ENCODE measurements at regions not wholly inside any gene's neighbourhood (a gene's known extent, or its start where the extent isn't known, plus 50 kb on each side); places are given as distances from the start of the nearest gene placed in this dataset.

DNA sequence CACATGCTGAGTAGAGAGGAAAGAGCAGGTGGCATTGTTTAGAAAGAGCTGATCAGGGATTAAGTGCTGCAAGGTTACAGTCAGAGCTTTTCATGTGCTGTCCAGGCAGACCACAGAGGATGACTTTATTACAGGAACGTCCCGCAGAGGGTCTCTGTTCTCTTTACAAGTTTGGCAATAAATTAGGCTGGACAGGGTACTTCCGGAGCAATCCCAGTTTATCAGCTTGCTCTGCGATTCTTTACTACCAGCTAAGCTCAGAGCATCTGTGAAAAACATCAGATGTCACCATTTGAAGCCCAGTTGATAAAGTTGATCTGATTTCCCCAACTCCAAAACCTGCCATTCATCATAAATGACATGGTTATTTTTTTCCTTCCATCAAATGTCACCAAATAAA, 633.1 kb downstream of the NLGN4X start:
- H3K4me1 ChIP-seq (ENCODE audit: control insufficient read depth in 4 of 4, insufficient read depth in 4 of 4, low read length in 3 of 4): no peaks in the 10 kb centered on the region
- 47% methylated on average over 4 of the region's 4 CpGs for WGBS
- DNase-seq (ENCODE audit: low spot score): no peak
- H3K27ac ChIP-seq (ENCODE audit: low read depth in 1 of 2, low read length in 2 of 2): no peak overlapping the region
- no peaks in the 10 kb centered on the region for H3K9me3 ChIP-seq (ENCODE audit: control insufficient read depth in 4 of 4, low read length in 3 of 4)
- H3K27me3 ChIP-seq (ENCODE audit: control insufficient read depth in 4 of 4, insufficient read depth in 4 of 4, low read length in 3 of 4): no peaks in the 10 kb centered on the region
- TF ChIP-seq HNF4G (IDR thresholded peaks at IDR 0.05) (no peak), RXRA (IDR thresholded peaks at IDR 0.05) (no peak), EGR1 (IDR thresholded peaks at IDR 0.05; ENCODE audit: low read depth in 2 of 2) (no peak), FOXA1 (IDR thresholded peaks at IDR 0.05) (no peak), NR2F2 (IDR thresholded peaks at IDR 0.05) (no peak), RAD21 (IDR thresholded peaks at IDR 0.05) (no peak), HNF4A (conservative IDR thresholded peaks at IDR 0.05) (no peak), JUND (IDR thresholded peaks at IDR 0.05) (no peak), CTCF (IDR thresholded peaks at IDR 0.05; ENCODE audit: low read depth, low read length, missing input control) (no peak), ZBTB33 (IDR thresholded peaks at IDR 0.05) (no peak), MAX (IDR thresholded peaks at IDR 0.05) (no peak), REST (IDR thresholded peaks at IDR 0.05) (no peak), YY1 (IDR thresholded peaks at IDR 0.05) (no peak), GABPA (IDR thresholded peaks at IDR 0.05 in 1 of 2, conservative IDR thresholded peaks at IDR 0.05 in 1 of 2) (no peak), SP1 (IDR thresholded peaks at IDR 0.05) (no peak), TAF1 (conservative IDR thresholded peaks at IDR 0.05) (no peak)
- TF ChIP-seq, protein P1, sequence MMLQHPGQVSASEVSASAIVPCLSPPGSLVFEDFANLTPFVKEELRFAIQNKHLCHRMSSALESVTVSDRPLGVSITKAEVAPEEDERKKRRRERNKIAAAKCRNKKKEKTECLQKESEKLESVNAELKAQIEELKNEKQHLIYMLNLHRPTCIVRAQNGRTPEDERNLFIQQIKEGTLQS (IDR thresholded peaks at IDR 0.05): no peak
- H3K9ac ChIP-seq (ENCODE audit: low read depth in 1 of 2, low read length in 2 of 2): no peak overlapping the region
- no peak overlapping the region for H3K4me3 ChIP-seq (ENCODE audit: low read depth in 1 of 3, low read length in 3 of 3)
- no peaks in the 10 kb centered on the region for H3K36me3 ChIP-seq (ENCODE audit: control insufficient read depth in 4 of 4, insufficient read depth in 3 of 4, low read depth in 1 of 4, low read length in 3 of 4)

DNA sequence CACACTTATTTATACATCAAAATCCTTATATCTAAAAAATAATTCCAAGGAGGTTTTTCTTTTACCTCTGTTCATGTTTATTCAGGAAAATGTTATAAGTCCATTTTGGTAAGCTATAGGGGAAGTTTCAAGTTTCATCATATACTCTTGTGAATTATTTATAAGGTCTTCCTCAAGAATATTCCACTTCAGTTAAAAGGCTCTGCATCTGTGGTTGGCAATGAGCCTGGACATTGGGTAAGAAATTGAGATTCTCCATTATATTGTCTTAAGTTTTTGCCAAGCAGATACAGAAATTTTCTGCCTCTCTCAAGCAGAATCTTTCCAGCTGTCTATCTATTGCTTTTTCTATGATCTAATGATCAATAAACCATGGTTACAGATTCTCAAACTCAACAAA, 641.9 kb downstream of the NLGN4X start:
- Histone ChIP-seq H3K4me3 (ENCODE audit: low read depth in 1 of 3, low read length in 3 of 3) (no peak overlapping the region), H3K9me3 (ENCODE audit: control insufficient read depth in 4 of 4, low read length in 3 of 4) (no peaks in the 10 kb centered on the region), H3K9ac (ENCODE audit: low read depth in 1 of 2, low read length in 2 of 2) (no peak overlapping the region), H3K27ac (ENCODE audit: low read depth in 1 of 2, low read length in 2 of 2) (no peak overlapping the region), H3K27me3 (ENCODE audit: control insufficient read depth in 4 of 4, insufficient read depth in 4 of 4, low read length in 3 of 4) (no peaks in the 10 kb centered on the region), H3K4me1 (ENCODE audit: control insufficient read depth in 4 of 4, insufficient read depth in 4 of 4, low read length in 3 of 4) (no peaks in the 10 kb centered on the region), H3K36me3 (ENCODE audit: control insufficient read depth in 4 of 4, insufficient read depth in 3 of 4, low read depth in 1 of 4, low read length in 3 of 4) (no peaks in the 10 kb centered on the region)
- no peak for DNase-seq (ENCODE audit: low spot score)
- TF ChIP-seq GABPA (IDR thresholded peaks at IDR 0.05 in 1 of 2, conservative IDR thresholded peaks at IDR 0.05 in 1 of 2): no peak
- TF ChIP-seq JUND (IDR thresholded peaks at IDR 0.05): no peak

All from liver (tissue), 8 donors.